Neural cell (in vitro differentiated cells): ENCODE measurements at regions not wholly inside any gene's neighbourhood (a gene's known extent, or its start where the extent isn't known, plus 50 kb on each side); places are given as distances from the start of the nearest gene placed in this dataset.

Experiments used
- CTCF ChIP-seq: fragments of 450-650 bp; IDR thresholded peaks from 2 replicates; pipeline ENCODE4 v1.5.1; 2014; ENCODE audit warnings: antibody characterized with exemption, mild to moderate bottlenecking, moderate library complexity; ENCODE audit not compliant: poor library complexity, severe bottlenecking
- EZH2 ChIP-seq: fragments of 200-600, 300-800 bp; shearing (Covaris generic), sonication (generic); IDR thresholded peaks from 2 replicates; pipeline ENCODE4 v1.6.1; 2014; ENCODE audit warnings: antibody characterized with exemption, low read length, borderline replicate concordance, mild to moderate bottlenecking; ENCODE audit not compliant: insufficient read depth, poor library complexity, severe bottlenecking

GRCh38 chr13:26987486-26988013, 184.1 kb downstream of the USP12 start:
- TF ChIP-seq CTCF (no peak), EZH2 (no peak)
